ENCODE measurements at regions not wholly inside any gene's neighbourhood (a gene's known extent, or its start where the extent isn't known, plus 50 kb on each side); places are given as distances from the start of the nearest gene placed in this dataset.

GRCh38 chr3:162960269-162960668, 1463.7 kb downstream of the OTOL1 start:
- Histone ChIP-seq H3K36me3 (no peaks in the 10 kb centered on the region), H3K27me3 (no peaks in the 10 kb centered on the region), H3K4me3 (no peak overlapping the region)

GRCh38 chr3:162970292-162970691, 1473.7 kb downstream of the OTOL1 start:
- H3K4me1 ChIP-seq = no peaks in the 10 kb centered on the region
- no peak overlapping the region for H3K27ac ChIP-seq
- no peaks in the 10 kb centered on the region for H3K9me3 ChIP-seq
- intact Hi-C loops (cut with DNase I) = no loop called here
- no peak overlapping the region for H3K4me3 ChIP-seq
- no peaks in the 10 kb centered on the region for H3K36me3 ChIP-seq
- no peak for DNase-seq (ENCODE audit: extremely low spot score in 2 of 2)
- TF ChIP-seq POLR2A (IDR thresholded peaks at IDR 0.05) (no peak), POLR2AphosphoS5 (IDR thresholded peaks at IDR 0.05; ENCODE audit: insufficient read depth in 1 of 2, low read depth in 1 of 2) (no peak)
- TF ChIP-seq, protein P1, sequence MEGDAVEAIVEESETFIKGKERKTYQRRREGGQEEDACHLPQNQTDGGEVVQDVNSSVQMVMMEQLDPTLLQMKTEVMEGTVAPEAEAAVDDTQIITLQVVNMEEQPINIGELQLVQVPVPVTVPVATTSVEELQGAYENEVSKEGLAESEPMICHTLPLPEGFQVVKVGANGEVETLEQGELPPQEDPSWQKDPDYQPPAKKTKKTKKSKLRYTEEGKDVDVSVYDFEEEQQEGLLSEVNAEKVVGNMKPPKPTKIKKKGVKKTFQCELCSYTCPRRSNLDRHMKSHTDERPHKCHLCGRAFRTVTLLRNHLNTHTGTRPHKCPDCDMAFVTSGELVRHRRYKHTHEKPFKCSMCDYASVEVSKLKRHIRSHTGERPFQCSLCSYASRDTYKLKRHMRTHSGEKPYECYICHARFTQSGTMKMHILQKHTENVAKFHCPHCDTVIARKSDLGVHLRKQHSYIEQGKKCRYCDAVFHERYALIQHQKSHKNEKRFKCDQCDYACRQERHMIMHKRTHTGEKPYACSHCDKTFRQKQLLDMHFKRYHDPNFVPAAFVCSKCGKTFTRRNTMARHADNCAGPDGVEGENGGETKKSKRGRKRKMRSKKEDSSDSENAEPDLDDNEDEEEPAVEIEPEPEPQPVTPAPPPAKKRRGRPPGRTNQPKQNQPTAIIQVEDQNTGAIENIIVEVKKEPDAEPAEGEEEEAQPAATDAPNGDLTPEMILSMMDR (IDR thresholded peaks at IDR 0.05) = no peak
- H3K27me3 ChIP-seq = no peaks in the 10 kb centered on the region

More at GRCh38 chr3:162960269-162960668, 1463.7 kb downstream of the OTOL1 start:
- H3K27ac ChIP-seq = no peak overlapping the region
- H3K4me1 ChIP-seq = no peaks in the 10 kb centered on the region
- H3K9me3 ChIP-seq = no peaks in the 10 kb centered on the region
- intact Hi-C loops (cut with DNase I) = no loop called here
- TF ChIP-seq POLR2AphosphoS5 (IDR thresholded peaks at IDR 0.05; ENCODE audit: insufficient read depth in 1 of 2, low read depth in 1 of 2) = no peak
- no peak for TF ChIP-seq POLR2A (IDR thresholded peaks at IDR 0.05)
- TF ChIP-seq, protein P1 (IDR thresholded peaks at IDR 0.05) = no peak
- no peak for DNase-seq (ENCODE audit: extremely low spot score in 2 of 2)

GRCh38 chr3:162971715-162972114, 1475.1 kb downstream of the OTOL1 start:
- intact Hi-C loops (cut with DNase I) = no loop called here
- Histone ChIP-seq H3K9me3 (no peaks in the 10 kb centered on the region), H3K36me3 (no peaks in the 10 kb centered on the region), H3K27me3 (no peaks in the 10 kb centered on the region), H3K4me1 (no peaks in the 10 kb centered on the region), H3K27ac (no peak overlapping the region), H3K4me3 (no peak overlapping the region)
- no peak for DNase-seq (ENCODE audit: extremely low spot score in 2 of 2)
- TF ChIP-seq POLR2A (IDR thresholded peaks at IDR 0.05) (no peak), POLR2AphosphoS5 (IDR thresholded peaks at IDR 0.05; ENCODE audit: insufficient read depth in 1 of 2, low read depth in 1 of 2) (no peak)
- TF ChIP-seq, protein P1 (IDR thresholded peaks at IDR 0.05) = no peak

DNA sequence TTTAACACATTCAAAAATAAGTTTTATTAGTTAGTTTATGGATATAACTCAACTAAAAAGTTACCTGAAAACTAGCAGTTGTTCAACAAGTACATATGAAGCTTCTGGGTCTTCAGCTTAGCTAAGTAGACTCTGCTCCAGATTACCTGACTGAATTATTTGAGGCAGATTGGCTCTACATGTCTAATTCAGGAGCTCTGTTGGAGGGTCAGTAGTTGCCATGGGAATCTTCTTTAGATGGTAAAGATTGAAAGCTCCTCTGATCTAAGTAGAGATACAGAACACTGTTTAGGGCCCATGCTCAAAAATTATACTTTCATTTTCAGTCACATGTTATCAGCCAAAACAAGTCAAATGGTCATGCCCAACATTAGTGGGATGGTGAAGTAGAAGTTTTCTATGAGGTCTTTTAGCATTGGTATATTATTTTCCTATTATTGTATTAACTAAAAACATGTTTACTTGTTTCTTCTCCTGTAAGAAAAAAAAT, 1476.9 kb downstream of the OTOL1 start:
- TF ChIP-seq POLR2AphosphoS5 (IDR thresholded peaks at IDR 0.05; ENCODE audit: insufficient read depth in 1 of 2, low read depth in 1 of 2) (no peak), POLR2A (IDR thresholded peaks at IDR 0.05) (no peak)
- TF ChIP-seq, protein P1 (IDR thresholded peaks at IDR 0.05) = no peak
- intact Hi-C loops (cut with DNase I) = no loop called here
- H3K27me3 ChIP-seq = no peaks in the 10 kb centered on the region

GRCh38 chr3:162978136-162978535, 1481.5 kb downstream of the OTOL1 start:
- Histone ChIP-seq H3K4me1 (no peaks in the 10 kb centered on the region), H3K4me3 (no peak overlapping the region), H3K9me3 (no peaks in the 10 kb centered on the region), H3K36me3 (no peaks in the 10 kb centered on the region), H3K27me3 (no peaks in the 10 kb centered on the region), H3K27ac (no peak overlapping the region)
- TF ChIP-seq POLR2AphosphoS5 (IDR thresholded peaks at IDR 0.05; ENCODE audit: insufficient read depth in 1 of 2, low read depth in 1 of 2) (no peak), POLR2A (IDR thresholded peaks at IDR 0.05) (no peak)
- TF ChIP-seq, protein P1 (IDR thresholded peaks at IDR 0.05) = no peak
- intact Hi-C loops (cut with DNase I) = no loop called here
- DNase-seq (ENCODE audit: extremely low spot score in 2 of 2) = no peak

More for the DNA sequence above, 1476.9 kb downstream of the OTOL1 start:
- H3K9me3 ChIP-seq = no peaks in the 10 kb centered on the region
- DNase-seq (ENCODE audit: extremely low spot score in 2 of 2) = no peak
- H3K27ac ChIP-seq = no peak overlapping the region
- H3K4me3 ChIP-seq = no peak overlapping the region
- H3K36me3 ChIP-seq = no peaks in the 10 kb centered on the region
- H3K4me1 ChIP-seq = no peaks in the 10 kb centered on the region
